ENCODE measurements at regions not wholly inside any gene's neighbourhood (a gene's known extent, or its start where the extent isn't known, plus 50 kb on each side); places are given as distances from the start of the nearest gene placed in this dataset.

DNA sequence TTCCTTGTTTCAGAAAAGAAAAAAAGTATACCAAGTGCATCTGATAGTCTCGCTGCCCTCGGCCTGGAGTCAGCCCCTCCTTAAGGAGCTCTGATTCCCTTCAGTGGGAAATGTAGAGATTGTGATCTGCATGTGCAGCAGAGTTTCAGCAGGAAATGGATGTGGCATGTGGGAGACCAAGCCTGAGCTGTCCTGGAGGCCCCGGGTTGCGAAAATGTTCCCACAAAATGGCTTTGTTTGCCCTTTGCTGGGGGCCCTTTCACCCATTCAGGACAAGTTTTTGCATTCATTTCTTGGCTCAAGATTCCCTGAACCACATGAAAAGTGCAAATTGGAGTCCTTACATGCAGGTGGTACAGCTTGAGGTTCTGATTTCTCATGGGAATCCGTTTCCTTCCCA is 230.9 kb downstream of the GADD45G start:
- Histone ChIP-seq H3K79me2 (ENCODE audit: insufficient read depth, low read length) (no peaks in the 10 kb centered on the region), H3K9me3 (ENCODE audit: control insufficient read depth in 1 of 2, insufficient read depth in 1 of 2, low read depth in 1 of 2, low read length in 2 of 2) (no peaks in the 10 kb centered on the region), H3K9ac (ENCODE audit: low read length) (no peak overlapping the region), H3K27ac (ENCODE audit: low read depth, low read length) (no peak overlapping the region), H3K27me3 (ENCODE audit: insufficient read depth, low read length) (peaks cover 22% of the 10 kb centered on the region), H2AFZ (ENCODE audit: low read depth, low read length, poor library complexity, severe bottlenecking) (no peak overlapping the region), H3K9me2 (ENCODE audit: insufficient read depth) (no peaks in the 10 kb centered on the region), H3K4me2 (ENCODE audit: low read length) (no peak overlapping the region), H4K20me1 (ENCODE audit: insufficient read depth) (no peaks in the 10 kb centered on the region), H3K4me3 (replicated peaks in 1 of 2; ENCODE audit: low read depth in 1 of 2, low read length in 2 of 2) (no peak overlapping the region), H3K4me1 (ENCODE audit: control insufficient read depth in 1 of 2, insufficient read depth in 2 of 2, low read length in 2 of 2) (no peaks in the 10 kb centered on the region), H3K36me3 (ENCODE audit: control insufficient read depth in 1 of 2, insufficient read depth in 2 of 2, low read length in 2 of 2) (no peaks in the 10 kb centered on the region)
- no peak for DNase-seq (ENCODE audit: low read depth, low spot score)
- ATAC-seq, result no peak
- intact Hi-C loops (cut with micrococcal nuclease), result no loop called here
- no TSS peak for BruUV-seq (replicated peaks)
- RAD21 ChIA-PET (ENCODE audit: low non-redundant PET in 1 of 2, low total read pairs in 2 of 2, uncharacterized antibody in 2 of 2, unreplicated experiment in 2 of 2), result no interaction called here
- CTCF ChIA-PET, result no interaction called here
- no peak for TF ChIP-seq ELF1 (IDR thresholded peaks at IDR 0.05; ENCODE audit: borderline replicate concordance, low read depth)
- TF ChIP-seq CBX3 (IDR thresholded peaks at IDR 0.05; ENCODE audit: low read depth), result no peak
- POLR2A ChIA-PET, result no interaction called here

GRCh38 chr9:89837162-89837933 is 232.5 kb downstream of the GADD45G start:
- BruUV-seq (replicated peaks), result no TSS peak
- Histone ChIP-seq H3K27me3 (ENCODE audit: insufficient read depth, low read length) (peaks cover 18% of the 10 kb centered on the region), H3K4me2 (ENCODE audit: low read length) (no peak overlapping the region), H3K4me3 (replicated peaks in 1 of 2; ENCODE audit: low read depth in 1 of 2, low read length in 2 of 2) (no peak overlapping the region), H3K9ac (ENCODE audit: low read length) (no peak overlapping the region), H3K27ac (ENCODE audit: low read depth, low read length) (no peak overlapping the region), H3K4me1 (ENCODE audit: control insufficient read depth in 1 of 2, insufficient read depth in 2 of 2, low read length in 2 of 2) (no peaks in the 10 kb centered on the region), H4K20me1 (ENCODE audit: insufficient read depth) (no peaks in the 10 kb centered on the region), H3K9me2 (ENCODE audit: insufficient read depth) (no peaks in the 10 kb centered on the region), H3K36me3 (ENCODE audit: control insufficient read depth in 1 of 2, insufficient read depth in 2 of 2, low read length in 2 of 2) (no peaks in the 10 kb centered on the region), H2AFZ (ENCODE audit: low read depth, low read length, poor library complexity, severe bottlenecking) (no peak overlapping the region), H3K79me2 (ENCODE audit: insufficient read depth, low read length) (no peaks in the 10 kb centered on the region), H3K9me3 (ENCODE audit: control insufficient read depth in 1 of 2, insufficient read depth in 1 of 2, low read depth in 1 of 2, low read length in 2 of 2) (no peaks in the 10 kb centered on the region)
- ChIA-PET RAD21 (ENCODE audit: low non-redundant PET in 1 of 2, low total read pairs in 2 of 2, uncharacterized antibody in 2 of 2, unreplicated experiment in 2 of 2) (no interaction called here), POLR2A (no interaction called here), CTCF (no interaction called here)
- ATAC-seq (no peak), DNase-seq (ENCODE audit: low read depth, low spot score) (no peak)
- TF ChIP-seq POLR2AphosphoS5 (IDR thresholded peaks at IDR 0.05; ENCODE audit: low read depth, low read length) (no peak), ATF3 (IDR thresholded peaks at IDR 0.05) (no peak), EZH2 (IDR thresholded peaks at IDR 0.05) (no peak), POLR2A (IDR thresholded peaks at IDR 0.05; ENCODE audit: borderline replicate concordance, extremely low read depth, insufficient read depth, insufficient read length) (no peak), JUND (IDR thresholded peaks at IDR 0.05) (no peak), ZFX (IDR thresholded peaks at IDR 0.05) (no peak), SIN3A (IDR thresholded peaks at IDR 0.05; ENCODE audit: low read depth) (no peak), ELF1 (IDR thresholded peaks at IDR 0.05; ENCODE audit: borderline replicate concordance, low read depth) (no peak), ZNF274 (IDR thresholded peaks at IDR 0.05; ENCODE audit: low read depth, low read length) (no peak), SP1 (IDR thresholded peaks at IDR 0.05; ENCODE audit: low read depth) (no peak), TCF7L2 (IDR thresholded peaks at IDR 0.05; ENCODE audit: borderline replicate concordance, extremely low read depth, insufficient read depth, insufficient read length) (no peak), EZH2phosphoT487 (IDR thresholded peaks at IDR 0.05; ENCODE audit: borderline replicate concordance) (no peak), EGR1 (IDR thresholded peaks at IDR 0.05; ENCODE audit: low read depth) (no peak)
- TF ChIP-seq, protein P1, sequence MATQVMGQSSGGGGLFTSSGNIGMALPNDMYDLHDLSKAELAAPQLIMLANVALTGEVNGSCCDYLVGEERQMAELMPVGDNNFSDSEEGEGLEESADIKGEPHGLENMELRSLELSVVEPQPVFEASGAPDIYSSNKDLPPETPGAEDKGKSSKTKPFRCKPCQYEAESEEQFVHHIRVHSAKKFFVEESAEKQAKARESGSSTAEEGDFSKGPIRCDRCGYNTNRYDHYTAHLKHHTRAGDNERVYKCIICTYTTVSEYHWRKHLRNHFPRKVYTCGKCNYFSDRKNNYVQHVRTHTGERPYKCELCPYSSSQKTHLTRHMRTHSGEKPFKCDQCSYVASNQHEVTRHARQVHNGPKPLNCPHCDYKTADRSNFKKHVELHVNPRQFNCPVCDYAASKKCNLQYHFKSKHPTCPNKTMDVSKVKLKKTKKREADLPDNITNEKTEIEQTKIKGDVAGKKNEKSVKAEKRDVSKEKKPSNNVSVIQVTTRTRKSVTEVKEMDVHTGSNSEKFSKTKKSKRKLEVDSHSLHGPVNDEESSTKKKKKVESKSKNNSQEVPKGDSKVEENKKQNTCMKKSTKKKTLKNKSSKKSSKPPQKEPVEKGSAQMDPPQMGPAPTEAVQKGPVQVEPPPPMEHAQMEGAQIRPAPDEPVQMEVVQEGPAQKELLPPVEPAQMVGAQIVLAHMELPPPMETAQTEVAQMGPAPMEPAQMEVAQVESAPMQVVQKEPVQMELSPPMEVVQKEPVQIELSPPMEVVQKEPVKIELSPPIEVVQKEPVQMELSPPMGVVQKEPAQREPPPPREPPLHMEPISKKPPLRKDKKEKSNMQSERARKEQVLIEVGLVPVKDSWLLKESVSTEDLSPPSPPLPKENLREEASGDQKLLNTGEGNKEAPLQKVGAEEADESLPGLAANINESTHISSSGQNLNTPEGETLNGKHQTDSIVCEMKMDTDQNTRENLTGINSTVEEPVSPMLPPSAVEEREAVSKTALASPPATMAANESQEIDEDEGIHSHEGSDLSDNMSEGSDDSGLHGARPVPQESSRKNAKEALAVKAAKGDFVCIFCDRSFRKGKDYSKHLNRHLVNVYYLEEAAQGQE (IDR thresholded peaks at IDR 0.05; ENCODE audit: low read depth), result no peak
- intact Hi-C loops (cut with micrococcal nuclease), result no loop called here
